NT2/D1 (cell line): ENCODE measurements at regions not wholly inside any gene's neighbourhood (a gene's known extent, or its start where the extent isn't known, plus 50 kb on each side); places are given as distances from the start of the nearest gene placed in this dataset.
A peak's percentile ranks its signal among the peaks of the same experiment; 100 is the strongest.

Source experiments
- DNase-seq: peaks from one replicate; pipeline ENCODE4 v3.0.0-alpha.2; 2011; ENCODE audit warnings: low read depth, low spot score
- H3K27me3 ChIP-seq: 2 replicates; pipeline ENCODE4 v1.6.0; 2011; ENCODE audit warnings: mild to moderate bottlenecking; ENCODE audit not compliant: insufficient read length, insufficient read depth
- H3K36me3 ChIP-seq: 2 replicates; pipeline ENCODE4 v1.6.1; 2011; ENCODE audit warnings: mild to moderate bottlenecking, low read length, mixed read lengths; ENCODE audit not compliant: insufficient read depth, insufficient read length
- H3K4me1 ChIP-seq: 2 replicates; pipeline ENCODE4 v1.5.1; 2011; ENCODE audit not compliant: insufficient read depth, insufficient read length
- H3K4me3 ChIP-seq: 2 replicates; pipeline ENCODE4 v1.5.1; 2011; ENCODE audit warnings: low read depth; ENCODE audit not compliant: insufficient read length
- H3K9ac ChIP-seq: 2 replicates; pipeline ENCODE4 v1.6.0; 2011; ENCODE audit warnings: low read depth; ENCODE audit not compliant: insufficient read length
- H3K9me3 ChIP-seq: 2 replicates; pipeline ENCODE4 v1.5.1; 2011; ENCODE audit warnings: mild to moderate bottlenecking, low read length; ENCODE audit not compliant: insufficient read depth
- SUZ12 ChIP-seq: IDR thresholded peaks from 2 replicates; pipeline ENCODE4 v1.6.1; 2011; ENCODE audit not compliant: insufficient read length, insufficient read depth; ENCODE audit errors: extremely low read depth
- YY1 ChIP-seq: IDR thresholded peaks from 2 replicates; pipeline ENCODE4 v1.6.1; 2011; ENCODE audit not compliant: insufficient read length, insufficient read depth
- ZNF274 ChIP-seq: IDR thresholded peaks from 2 replicates; pipeline ENCODE4 v1.6.1; 2011; ENCODE audit warnings: mild to moderate bottlenecking, low read depth, low read length

GRCh38 chr2:57753636-57754035, 293.0 kb upstream of the VRK2 start:
- H3K9me3 ChIP-seq: no peaks in the 10 kb centered on the region
- H3K36me3 ChIP-seq: no peaks in the 10 kb centered on the region
- DNase-seq: no peak
- no peak for TF ChIP-seq SUZ12
- TF ChIP-seq YY1: no peak
- no peak for TF ChIP-seq ZNF274
- no peak overlapping the region for H3K9ac ChIP-seq
- H3K27me3 ChIP-seq: no peaks in the 10 kb centered on the region
- no peaks in the 10 kb centered on the region for H3K4me1 ChIP-seq
- H3K4me3 ChIP-seq: no peak overlapping the region

- H3K36me3 ChIP-seq: no peaks in the 10 kb centered on the region
- no peak overlapping the region for H3K9ac ChIP-seq
- no peaks in the 10 kb centered on the region for H3K9me3 ChIP-seq
- no peaks in the 10 kb centered on the region for H3K4me1 ChIP-seq
- TF ChIP-seq YY1: no peak
- TF ChIP-seq SUZ12: no peak
- TF ChIP-seq ZNF274: no peak
- no peaks in the 10 kb centered on the region for H3K27me3 ChIP-seq
- H3K4me3 ChIP-seq: no peak overlapping the region
- DNase-seq: no peak
Measured at GRCh38 chr2:57758686-57759085, 287.9 kb upstream of the VRK2 start.

GRCh38 chr2:57759131-57759530, 287.5 kb upstream of the VRK2 start:
- no peaks in the 10 kb centered on the region for H3K27me3 ChIP-seq
- no peaks in the 10 kb centered on the region for H3K36me3 ChIP-seq
- H3K9me3 ChIP-seq: no peaks in the 10 kb centered on the region
- no peak overlapping the region for H3K9ac ChIP-seq
- no peak overlapping the region for H3K4me3 ChIP-seq
- TF ChIP-seq ZNF274 (no peak), YY1 (no peak), SUZ12 (no peak)
- no peak for DNase-seq
- no peaks in the 10 kb centered on the region for H3K4me1 ChIP-seq

GRCh38 chr2:57759822-57760300, 286.7 kb upstream of the VRK2 start:
- TF ChIP-seq YY1 (no peak), SUZ12 (no peak), ZNF274 (no peak)
- Histone ChIP-seq H3K27me3 (no peaks in the 10 kb centered on the region), H3K4me3 (no peak overlapping the region), H3K9ac (peak overlapping the region; percentile 61), H3K9me3 (no peaks in the 10 kb centered on the region), H3K36me3 (no peaks in the 10 kb centered on the region), H3K4me1 (no peaks in the 10 kb centered on the region)
- DNase-seq: peak; percentile 74

GRCh38 chr2:57760381-57760801, 286.2 kb upstream of the VRK2 start:
- Histone ChIP-seq H3K36me3 (no peaks in the 10 kb centered on the region), H3K27me3 (no peaks in the 10 kb centered on the region), H3K4me1 (no peaks in the 10 kb centered on the region), H3K9ac (no peak overlapping the region), H3K9me3 (no peaks in the 10 kb centered on the region), H3K4me3 (no peak overlapping the region)
- TF ChIP-seq YY1 (no peak), SUZ12 (no peak), ZNF274 (no peak)
- DNase-seq: no peak

- H3K4me1 ChIP-seq: no peaks in the 10 kb centered on the region
- TF ChIP-seq YY1 (no peak), ZNF274 (no peak), SUZ12 (no peak)
- no peak for DNase-seq
- H3K9me3 ChIP-seq: no peaks in the 10 kb centered on the region
- H3K9ac ChIP-seq: no peak overlapping the region
- H3K27me3 ChIP-seq: no peaks in the 10 kb centered on the region
- no peaks in the 10 kb centered on the region for H3K36me3 ChIP-seq
- no peak overlapping the region for H3K4me3 ChIP-seq
Measured at GRCh38 chr2:57776916-57777315, 269.7 kb upstream of the VRK2 start.

- Histone ChIP-seq H3K9me3 (no peaks in the 10 kb centered on the region), H3K36me3 (no peaks in the 10 kb centered on the region), H3K27me3 (no peaks in the 10 kb centered on the region), H3K4me3 (no peak overlapping the region), H3K9ac (no peak overlapping the region), H3K4me1 (no peaks in the 10 kb centered on the region)
- no peak for DNase-seq
- TF ChIP-seq SUZ12 (no peak), YY1 (no peak), ZNF274 (no peak)
Measured at GRCh38 chr2:57782587-57782986, 264.0 kb upstream of the VRK2 start.
